IPS DF 6.9 (cell line): ENCODE measurements at regions not wholly inside any gene's neighbourhood (a gene's known extent, or its start where the extent isn't known, plus 50 kb on each side); places are given as distances from the start of the nearest gene placed in this dataset.
"Not testable (repeated sequence)": the region's sequence is repeated elsewhere in the genome, so short reads cannot be mapped to it uniquely, and the experiment has no call there.

Experiments
- DNase-seq: peaks from one replicate; pipeline ENCODE4 v3.0.0-alpha.2; 2013; ENCODE audit warnings: low read depth, low spot score
- H3K27ac ChIP-seq: one replicate; pipeline ENCODE4 v1.5.1; 2013; ENCODE audit warnings: low read length, control low read depth
- H3K27me3 ChIP-seq: 2 replicates; pipeline ENCODE4 v1.6.1; 2013; ENCODE audit warnings: mild to moderate bottlenecking, low read length; ENCODE audit not compliant: control insufficient read depth, insufficient read depth
- H3K36me3 ChIP-seq: 2 replicates; pipeline ENCODE4 v1.6.1; 2013; ENCODE audit warnings: low read length; ENCODE audit not compliant: control insufficient read depth, insufficient read depth
- H3K4me1 ChIP-seq: 2 replicates; pipeline ENCODE4 v1.6.1; 2013; ENCODE audit warnings: low read length; ENCODE audit not compliant: control insufficient read depth, insufficient read depth
- H3K4me3 ChIP-seq: 2 replicates; pipeline ENCODE4 v1.5.1; 2013; ENCODE audit warnings: mild to moderate bottlenecking, low read length
- H3K9me3 ChIP-seq: 2 replicates; pipeline ENCODE4 v1.6.1; 2013; ENCODE audit warnings: low read length, inconsistent platforms; ENCODE audit not compliant: control insufficient read depth, insufficient read depth
- WGBS: extraction: QIAGEN DNeasy Blood & Tissue Kit; methylation state at CpG from one replicate; pipeline ENCODE4 v1.1.7; 2013; ENCODE audit warnings: mixed read lengths, missing lambda C conversion rate; ENCODE audit not compliant: insufficient read length, insufficient coverage; 5-methylcytosine and 5-hydroxymethylcytosine counted together

- not testable (repeated sequence) for H3K4me1 ChIP-seq, H3K4me3 ChIP-seq, H3K9me3 ChIP-seq, DNase-seq, H3K36me3 ChIP-seq, H3K27me3 ChIP-seq, H3K27ac ChIP-seq
- no CpG with 5 or more reads among the region's 1 CpG for WGBS
Observed at GRCh38 chr3:147710753-147711152, 301.6 kb downstream of the ZIC1 start.

DNA sequence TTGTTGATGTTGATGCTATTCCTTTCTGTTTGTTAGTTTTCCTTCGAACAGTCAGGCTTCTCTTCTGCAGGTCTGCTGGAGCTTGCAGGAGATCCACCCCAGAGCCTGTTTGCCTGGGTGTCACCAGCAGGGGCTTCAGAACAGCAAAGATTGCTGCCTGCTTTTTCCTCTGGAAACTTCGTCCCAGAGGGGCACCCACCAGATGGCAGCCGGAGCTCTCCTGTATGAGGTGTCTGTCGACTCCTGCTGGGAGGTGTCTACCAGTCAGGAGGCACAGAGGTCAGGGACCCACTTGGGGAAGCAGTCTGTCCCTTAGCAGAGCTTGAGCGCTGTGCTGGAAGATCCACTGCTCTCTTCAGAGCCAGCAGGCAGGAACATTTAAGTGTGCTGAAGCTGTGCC, 303.2 kb downstream of the ZIC1 start:
- H3K4me1 ChIP-seq = no peaks in the 10 kb centered on the region
- H3K27me3 ChIP-seq = no peaks in the 10 kb centered on the region
- WGBS = no CpG with 5 or more reads among the region's 5 CpGs
- no peak overlapping the region for H3K27ac ChIP-seq
- no peaks in the 10 kb centered on the region for H3K9me3 ChIP-seq
- no peak overlapping the region for H3K4me3 ChIP-seq
- DNase-seq = no peak
- H3K36me3 ChIP-seq = no peaks in the 10 kb centered on the region

DNA sequence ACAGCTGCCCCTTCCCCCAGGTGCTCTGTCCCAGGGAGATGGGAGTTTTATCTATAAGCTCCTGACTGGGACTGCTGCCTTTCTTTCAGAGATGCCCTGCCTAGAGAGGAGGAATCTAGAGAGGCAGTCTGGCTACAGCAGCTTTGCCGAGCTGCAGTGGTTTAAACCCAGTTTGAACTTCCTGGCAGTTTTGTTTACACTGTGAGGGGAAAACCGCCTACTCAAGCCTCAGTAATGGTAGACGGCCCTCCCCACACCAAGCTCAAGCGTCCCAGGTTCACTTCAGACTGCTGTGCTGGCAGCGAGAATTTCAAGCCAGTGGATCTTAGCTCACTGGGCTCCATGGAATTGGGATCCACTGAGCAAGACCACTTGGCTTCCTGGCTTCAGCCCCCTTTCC, 303.6 kb downstream of the ZIC1 start:
- not testable (repeated sequence) for H3K4me3 ChIP-seq, H3K27ac ChIP-seq, DNase-seq, H3K4me1 ChIP-seq, H3K27me3 ChIP-seq, H3K36me3 ChIP-seq, H3K9me3 ChIP-seq
- no CpG with 5 or more reads among the region's 5 CpGs for WGBS

DNA sequence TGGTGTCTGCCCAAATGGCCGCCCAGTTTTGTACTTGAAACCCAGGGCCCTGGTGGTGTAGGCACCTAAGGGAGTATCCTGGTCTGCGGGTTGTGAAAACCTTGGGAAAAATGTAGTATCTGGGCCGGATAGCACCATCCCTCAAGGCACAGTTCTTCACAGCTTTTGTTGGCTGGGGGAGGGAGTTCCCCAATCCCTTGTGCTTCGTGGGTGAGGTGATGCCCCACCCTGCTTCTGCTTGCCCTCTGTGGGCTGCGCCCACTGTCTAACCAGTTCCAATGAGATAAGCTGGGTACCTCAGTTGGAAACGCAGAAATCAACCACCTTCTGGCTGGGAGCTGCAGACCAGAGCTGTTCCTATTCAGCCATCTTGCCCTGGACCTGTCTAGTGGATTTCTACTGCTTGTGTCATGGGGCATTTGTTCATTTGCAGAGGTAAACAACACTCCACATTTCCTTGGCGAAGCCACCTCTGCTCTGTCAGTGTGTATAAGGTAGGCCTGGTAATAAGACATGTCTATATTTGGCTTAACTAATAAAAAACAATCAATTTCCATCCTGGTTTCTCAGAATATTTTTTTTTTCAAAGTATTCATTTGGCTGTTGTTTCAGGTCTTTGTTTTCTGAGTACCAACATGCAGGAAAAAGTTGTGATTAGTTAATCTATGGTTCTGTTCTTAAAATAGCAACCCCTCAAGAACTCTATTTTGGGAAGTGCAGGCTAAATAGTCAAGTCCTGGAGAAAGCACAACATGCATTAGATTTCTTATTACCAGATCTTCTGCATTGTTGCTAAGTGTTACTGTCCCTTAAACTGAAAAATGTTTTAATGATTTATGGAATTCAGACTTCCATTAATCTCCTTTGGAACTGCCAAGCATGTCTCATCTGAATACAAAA, 304.3 kb downstream of the ZIC1 start:
- Histone ChIP-seq H3K9me3 (no peaks in the 10 kb centered on the region), H3K4me1 (no peaks in the 10 kb centered on the region), H3K27me3 (no peaks in the 10 kb centered on the region), H3K4me3 (no peak overlapping the region), H3K27ac (no peak overlapping the region), H3K36me3 (no peaks in the 10 kb centered on the region)
- DNase-seq = no peak
- no CpG with 5 or more reads among the region's 7 CpGs for WGBS

GRCh38 chr3:147729641-147730040, 320.5 kb downstream of the ZIC1 start:
- Histone ChIP-seq H3K4me3 (no peak overlapping the region), H3K27ac (no peak overlapping the region), H3K9me3 (no peaks in the 10 kb centered on the region), H3K27me3 (no peaks in the 10 kb centered on the region), H3K4me1 (no peaks in the 10 kb centered on the region), H3K36me3 (no peaks in the 10 kb centered on the region)
- no peak for DNase-seq
- WGBS = no CpG with 5 or more reads among the region's 2 CpGs

- DNase-seq = no peak
- Histone ChIP-seq H3K4me1 (no peaks in the 10 kb centered on the region), H3K27me3 (no peaks in the 10 kb centered on the region), H3K36me3 (no peaks in the 10 kb centered on the region), H3K27ac (no peak overlapping the region), H3K9me3 (no peaks in the 10 kb centered on the region), H3K4me3 (no peak overlapping the region)
- WGBS = no CpG with 5 or more reads among the region's 4 CpGs
Observed at GRCh38 chr3:147730284-147730683, 321.1 kb downstream of the ZIC1 start.

DNA sequence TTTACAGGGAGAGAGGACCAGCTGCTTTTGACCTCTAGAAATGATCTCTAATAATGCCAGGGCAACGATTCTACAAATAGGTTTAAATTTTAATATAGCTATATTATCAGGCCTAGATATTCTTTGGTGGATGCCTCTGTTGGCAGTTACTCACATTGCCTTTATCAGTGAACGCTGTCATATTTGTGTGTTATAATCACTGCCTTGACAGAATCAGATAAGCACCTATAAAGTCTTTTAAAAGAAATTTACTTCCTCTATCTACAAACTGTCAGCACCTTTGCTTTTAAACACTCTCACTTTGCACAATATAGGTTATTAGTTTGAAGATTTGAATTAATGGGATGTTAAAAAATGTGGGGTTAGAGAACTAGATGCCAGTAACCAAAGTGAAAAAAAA, 324.1 kb downstream of the ZIC1 start:
- Histone ChIP-seq H3K4me3 (no peak overlapping the region), H3K27me3 (no peaks in the 10 kb centered on the region), H3K9me3 (no peaks in the 10 kb centered on the region), H3K27ac (no peak overlapping the region), H3K36me3 (no peaks in the 10 kb centered on the region), H3K4me1 (no peaks in the 10 kb centered on the region)
- no peak for DNase-seq
- WGBS = no CpG with 5 or more reads among the region's 2 CpGs

DNA sequence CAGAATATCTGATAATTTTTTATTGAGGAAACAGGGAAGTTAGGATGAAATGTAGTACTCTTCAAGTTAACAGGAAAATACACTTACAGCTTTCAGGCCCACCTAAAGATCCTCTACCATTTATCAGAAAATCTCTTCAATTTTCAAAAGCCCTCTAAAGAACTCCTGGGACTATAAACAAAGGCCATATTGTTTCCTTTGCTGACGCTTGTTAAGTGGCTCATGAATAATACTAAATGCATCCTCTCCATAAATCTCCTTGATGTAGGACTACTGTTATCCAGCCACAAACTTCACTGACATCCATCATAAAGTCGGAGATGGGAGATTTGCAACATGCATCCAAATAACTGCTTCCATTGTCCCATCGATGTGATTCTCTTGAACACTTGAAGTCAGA, 326.5 kb downstream of the ZIC1 start:
- Histone ChIP-seq H3K27ac (no peak overlapping the region), H3K4me3 (no peak overlapping the region), H3K9me3 (no peaks in the 10 kb centered on the region), H3K4me1 (no peaks in the 10 kb centered on the region), H3K36me3 (no peaks in the 10 kb centered on the region), H3K27me3 (no peaks in the 10 kb centered on the region)
- WGBS = no CpG with 5 or more reads among the region's 3 CpGs
- DNase-seq = no peak

- no peaks in the 10 kb centered on the region for H3K9me3 ChIP-seq
- H3K4me3 ChIP-seq = no peak overlapping the region
- no peaks in the 10 kb centered on the region for H3K27me3 ChIP-seq
- no peaks in the 10 kb centered on the region for H3K36me3 ChIP-seq
- WGBS = no CpG with 5 or more reads among the region's 2 CpGs
- DNase-seq = no peak
- no peaks in the 10 kb centered on the region for H3K4me1 ChIP-seq
- H3K27ac ChIP-seq = no peak overlapping the region
Observed at GRCh38 chr3:147736226-147736625, 327.1 kb downstream of the ZIC1 start.

DNA sequence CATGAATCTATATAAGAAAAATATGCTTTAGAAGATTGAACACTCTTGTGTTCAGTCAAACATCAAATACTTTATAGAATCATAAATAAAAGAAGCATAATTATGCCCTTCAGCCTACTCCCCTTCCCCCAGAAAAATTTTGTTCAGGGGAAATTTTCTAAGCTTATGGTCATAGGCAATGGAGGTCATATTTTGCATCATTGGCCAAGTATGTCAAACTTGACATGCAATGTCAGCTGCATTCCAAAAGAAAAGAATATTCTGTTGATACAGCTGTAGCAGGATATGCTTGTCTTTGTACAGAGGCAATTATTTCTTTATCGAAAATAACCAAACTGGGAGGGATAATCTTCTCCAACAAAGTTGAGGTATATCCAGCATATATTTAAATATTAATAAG, 328.2 kb downstream of the ZIC1 start:
- Histone ChIP-seq H3K27ac (no peak overlapping the region), H3K4me1 (no peaks in the 10 kb centered on the region), H3K4me3 (no peak overlapping the region), H3K36me3 (no peaks in the 10 kb centered on the region), H3K27me3 (no peaks in the 10 kb centered on the region), H3K9me3 (no peaks in the 10 kb centered on the region)
- WGBS = no CpG with 5 or more reads among the region's 1 CpG
- no peak for DNase-seq

DNA sequence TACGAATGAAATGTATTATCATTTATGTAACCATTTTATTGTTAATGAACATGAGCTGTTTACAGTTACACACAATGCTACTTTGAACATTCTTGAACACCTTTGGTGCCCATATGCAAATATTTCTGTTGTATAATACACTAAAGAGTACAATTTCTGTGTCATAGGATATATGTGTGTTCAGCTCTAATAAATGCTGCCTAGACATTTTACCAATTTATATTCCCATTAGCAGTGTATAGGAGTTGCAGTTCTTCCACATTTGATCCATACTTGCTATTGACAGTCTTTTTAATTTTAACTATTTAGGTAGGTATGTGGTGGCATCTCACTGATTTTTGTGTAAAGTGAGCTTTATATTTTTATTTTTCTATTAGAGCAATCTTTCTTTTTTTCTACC, 331.8 kb downstream of the ZIC1 start:
- no peaks in the 10 kb centered on the region for H3K27me3 ChIP-seq
- H3K4me1 ChIP-seq = no peaks in the 10 kb centered on the region
- no peak overlapping the region for H3K4me3 ChIP-seq
- H3K9me3 ChIP-seq = no peaks in the 10 kb centered on the region
- no peak for DNase-seq
- no peak overlapping the region for H3K27ac ChIP-seq
- no peaks in the 10 kb centered on the region for H3K36me3 ChIP-seq
- no CpG with 5 or more reads among the region's 1 CpG for WGBS
